ENCODE measurements at regions not wholly inside any gene's neighbourhood (a gene's known extent, or its start where the extent isn't known, plus 50 kb on each side); places are given as distances from the start of the nearest gene placed in this dataset.
"Not testable (repeated sequence)": the region's sequence is repeated elsewhere in the genome, so short reads cannot be mapped to it uniquely, and the experiment has no call there.

- H3K27ac ChIP-seq (ENCODE audit: low read depth, low read length) = no peak overlapping the region
- WGBS, 3 donors = 61 to 79% (median 69%) methylated on average over 2 of the region's 2 CpGs
Measured at GRCh38 chr12:40172879-40173278, 51.9 kb upstream of the LRRK2 start.

DNA sequence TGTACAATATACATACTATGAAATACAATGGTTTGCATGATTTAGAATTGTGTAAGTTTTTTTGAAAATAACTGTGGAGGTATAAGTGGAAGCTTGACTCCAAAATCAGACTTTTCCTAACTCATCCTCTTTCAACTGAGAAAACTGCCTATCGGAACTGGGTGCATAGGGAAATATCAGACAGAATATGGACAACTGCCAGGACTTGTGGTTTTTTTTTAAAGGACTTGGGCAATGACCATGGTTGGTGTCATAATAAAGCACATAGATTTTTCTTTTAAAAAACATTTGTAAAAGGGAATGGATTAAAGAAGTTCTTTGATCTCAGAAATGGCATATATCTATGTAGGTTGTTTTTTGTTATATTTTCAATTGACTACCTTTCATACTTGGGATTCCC is 53.3 kb upstream of the LRRK2 start:
- 25 to 75% (median 38%) methylated on average over 1 of the region's 1 CpG for WGBS, 3 donors
- H3K27ac ChIP-seq (ENCODE audit: low read depth, low read length) = no peak overlapping the region

DNA sequence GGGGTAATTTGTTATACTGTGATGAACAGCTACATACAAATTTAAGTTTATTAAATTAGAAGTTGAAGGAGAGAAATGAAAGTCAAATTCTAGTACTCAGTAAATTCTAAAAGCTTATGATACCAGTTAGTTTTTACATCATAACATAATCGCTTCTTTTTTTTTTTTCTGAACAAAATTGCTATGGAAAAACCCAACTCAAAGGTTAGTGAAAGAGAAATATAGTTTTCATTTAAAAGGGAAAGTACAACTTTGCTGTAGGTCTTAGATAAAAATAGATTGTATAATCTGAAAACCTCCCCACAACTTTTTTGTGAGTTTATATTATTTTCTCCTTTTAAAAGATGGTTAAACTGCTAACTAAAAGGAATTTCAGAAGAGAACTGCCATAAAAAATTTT is 53.7 kb upstream of the LRRK2 start:
- H3K27ac ChIP-seq (ENCODE audit: low read depth, low read length) = no peak overlapping the region
- 87 to 95% (median 90%) methylated on average over 1 of the region's 1 CpG for WGBS, 3 donors

DNA sequence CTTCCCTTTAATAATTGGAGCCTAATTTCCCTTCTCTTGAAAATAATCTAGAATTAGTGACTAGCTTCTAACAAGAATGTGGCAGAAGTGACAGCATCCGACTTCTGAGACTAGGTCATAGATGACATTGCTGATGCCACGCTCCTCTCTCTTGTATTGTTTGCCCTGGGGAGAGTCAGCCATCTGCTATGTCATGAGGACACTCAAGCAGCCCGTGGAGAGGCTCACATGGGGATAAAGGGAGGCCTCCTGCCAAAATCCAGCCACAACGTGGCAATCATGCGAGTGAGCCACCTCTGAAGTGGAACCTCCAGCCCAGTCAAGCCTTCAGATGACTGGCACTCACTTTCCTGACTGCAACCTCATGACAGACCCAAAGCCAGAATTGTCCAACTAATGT is 54.2 kb upstream of the LRRK2 start:
- 69 to 82% (median 70%) methylated on average over 5 of the region's 5 CpGs for WGBS, 3 donors
- no peak overlapping the region for H3K27ac ChIP-seq (ENCODE audit: low read depth, low read length)

GRCh38 chr12:40168868-40169267 is 55.9 kb upstream of the LRRK2 start:
- 56 to 60% (median 56%) methylated on average over 2 of the region's 2 CpGs for WGBS, 3 donors
- no peak overlapping the region for H3K27ac ChIP-seq (ENCODE audit: low read depth, low read length)

DNA sequence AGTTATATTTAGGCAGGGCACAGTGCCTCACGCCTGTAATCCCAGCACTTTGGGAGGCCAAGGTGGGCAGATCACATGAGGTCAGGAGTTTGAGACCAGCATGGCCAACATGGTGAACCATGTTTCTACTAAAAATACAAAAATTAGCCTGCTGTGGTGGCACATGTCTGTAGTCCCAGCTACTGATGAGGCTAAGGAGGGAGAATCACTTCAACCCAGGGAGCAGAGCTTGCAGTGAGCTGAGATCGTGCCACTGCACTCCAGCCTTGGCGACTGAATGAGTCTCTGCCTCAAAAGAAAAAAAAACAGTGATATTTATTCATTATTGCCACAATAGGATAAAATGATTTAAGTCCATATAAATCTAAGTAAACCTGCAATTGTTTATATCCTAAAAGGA is 56.4 kb upstream of the LRRK2 start:
- H3K27ac ChIP-seq (ENCODE audit: low read depth, low read length) = not testable (repeated sequence)
- WGBS, 3 donors = 88 to 94% (median 88%) methylated on average over 3 of the region's 3 CpGs

DNA sequence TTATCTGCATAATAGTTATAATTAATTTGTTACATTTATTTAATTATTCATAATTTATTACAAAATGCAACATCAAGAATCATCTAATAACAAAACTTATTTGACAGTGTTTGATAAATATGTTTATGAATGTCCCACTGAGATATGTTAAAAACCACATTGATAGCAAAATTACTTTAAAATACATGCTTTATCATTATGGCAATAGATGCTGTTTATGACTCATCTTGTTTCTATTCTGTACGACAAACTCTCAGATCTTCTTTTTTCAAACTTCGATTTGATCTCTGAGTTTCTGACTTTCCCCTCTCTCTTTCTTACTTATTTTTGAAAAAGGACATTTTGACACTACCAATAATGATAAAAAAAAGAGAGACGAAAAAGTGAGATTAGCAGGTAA is 56.8 kb upstream of the LRRK2 start:
- 65 to 87% (median 77%) methylated on average over 3 of the region's 3 CpGs for WGBS, 3 donors
- H3K27ac ChIP-seq (ENCODE audit: low read depth, low read length) = no peak overlapping the region

DNA sequence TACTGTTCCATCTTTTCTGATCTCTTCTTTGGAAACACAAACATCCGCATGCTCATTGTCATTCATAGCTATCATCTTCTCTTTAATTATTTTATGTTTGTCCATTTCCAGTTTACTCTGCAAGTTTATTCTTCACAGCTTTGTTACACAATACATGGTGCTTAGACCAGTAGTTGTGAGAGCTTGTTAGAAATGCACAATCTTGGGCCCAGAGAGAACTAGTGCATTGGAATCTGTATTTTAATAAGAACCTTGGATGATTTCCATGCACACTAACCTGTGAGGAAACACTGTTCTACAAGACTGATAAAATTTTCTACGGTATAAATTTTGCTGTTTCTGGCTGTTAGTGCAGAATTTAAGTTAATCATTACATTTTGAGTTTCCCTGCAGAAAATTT is 59.3 kb upstream of the SLC2A13 start:
- 56 to 95% (median 75%) methylated on average over 2 of the region's 2 CpGs for WGBS, 3 donors
- H3K27ac ChIP-seq (ENCODE audit: low read depth, low read length) = no peak overlapping the region

GRCh38 chr12:40164034-40164433 is 58.2 kb upstream of the SLC2A13 start:
- WGBS, 3 donors = 76 to 95% (median 79%) methylated on average over 1 of the region's 1 CpG
- no peak overlapping the region for H3K27ac ChIP-seq (ENCODE audit: low read depth, low read length)

GRCh38 chr12:40162033-40162432 is 56.2 kb upstream of the SLC2A13 start:
- WGBS, 3 donors = 92 to 97% (median 93%) methylated on average over 1 of the region's 1 CpG
- H3K27ac ChIP-seq (ENCODE audit: low read depth, low read length) = no peak overlapping the region

DNA sequence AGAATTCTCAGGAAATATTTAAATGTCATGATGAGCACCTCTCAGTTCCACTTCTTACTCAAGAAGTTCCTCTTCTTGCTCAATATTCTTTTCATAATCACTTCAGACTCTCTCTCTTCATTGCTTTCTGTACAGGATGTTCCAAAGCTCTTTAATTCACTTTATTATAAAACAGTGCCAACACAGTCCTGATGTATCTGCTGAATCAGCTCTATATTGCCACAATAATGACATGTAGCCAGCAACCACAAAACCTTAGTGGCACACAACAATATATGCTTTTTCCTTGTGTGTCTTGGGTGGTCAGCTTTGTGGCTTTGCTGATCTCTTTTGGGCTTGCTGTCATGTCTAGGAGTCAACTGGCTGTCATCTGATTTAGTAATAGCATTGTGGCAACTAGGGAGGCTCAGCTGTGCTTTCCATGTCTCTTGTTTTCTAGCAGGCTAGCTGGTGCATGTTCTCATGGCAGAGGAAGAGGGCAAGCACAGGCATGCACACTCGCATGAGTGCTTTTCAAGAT is 52.8 kb upstream of the SLC2A13 start:
- WGBS, 3 donors = 80 to 97% (median 96%) methylated on average over 1 of the region's 1 CpG
- H3K27ac ChIP-seq (ENCODE audit: low read depth, low read length) = peak overlapping the region; percentile 55

GRCh38 chr12:40157336-40157735 is 51.5 kb upstream of the SLC2A13 start:
- WGBS, 3 donors = 67 to 85% (median 75%) methylated on average over 3 of the region's 3 CpGs
- H3K27ac ChIP-seq (ENCODE audit: low read depth, low read length) = no peak overlapping the region

DNA sequence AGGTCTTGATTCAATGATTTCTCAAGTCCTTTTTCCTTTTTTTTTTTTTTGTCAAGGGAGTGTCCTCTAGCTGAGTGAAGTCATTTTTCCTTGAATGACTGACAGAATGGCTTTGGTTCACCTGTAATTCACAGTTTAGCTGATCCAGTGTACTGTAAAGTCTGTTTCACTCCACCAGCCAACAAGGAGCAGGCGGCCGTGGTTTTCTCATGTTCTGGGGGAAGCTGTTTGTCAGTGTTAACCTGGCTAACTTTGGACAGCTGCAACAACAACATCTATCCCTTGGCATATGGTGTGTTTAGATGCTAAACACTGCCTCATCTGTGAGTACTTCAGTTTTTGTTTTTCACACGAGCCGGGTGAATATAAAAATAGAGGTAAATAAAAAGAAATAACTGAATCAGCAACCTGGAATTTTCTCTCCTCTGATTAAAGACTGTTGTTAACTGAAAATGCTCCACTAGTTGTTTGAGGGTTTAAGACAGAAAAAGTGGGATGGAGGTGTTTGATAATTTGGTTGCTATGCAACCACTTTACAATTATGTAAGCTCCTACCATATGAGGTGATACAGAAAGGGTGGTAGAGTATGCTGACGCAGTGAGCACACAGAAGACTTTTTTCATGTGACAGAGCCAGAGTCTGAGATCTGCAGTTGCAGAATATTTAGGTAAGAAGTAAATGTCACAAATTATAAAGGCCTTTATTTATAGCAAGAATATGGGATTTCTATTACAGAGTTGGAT is 50.3 kb upstream of the SLC2A13 start:
- no peak overlapping the region for H3K27ac ChIP-seq (ENCODE audit: low read depth, low read length)
- WGBS, 3 donors = 61 to 80% (median 78%) methylated on average over 5 of the region's 5 CpGs
